ENCODE measurements at regions not wholly inside any gene's neighbourhood (a gene's known extent, or its start where the extent isn't known, plus 50 kb on each side); places are given as distances from the start of the nearest gene placed in this dataset.

GRCh38 chr1:80722611-80723010 is 1078.1 kb upstream of the ADGRL2 start:
- BruUV-seq (replicated peaks): no TSS peak
- H3K27ac ChIP-seq (ENCODE audit: extremely low read length, insufficient read depth, low read length): no peak overlapping the region
- no peak overlapping the region for H3K4me2 ChIP-seq (ENCODE audit: low read depth, low read length)
- no peaks in the 10 kb centered on the region for H3K79me2 ChIP-seq (ENCODE audit: insufficient read depth, low read length)
- H3K4me3 ChIP-seq (replicated peaks in 1 of 3; ENCODE audit: insufficient read depth in 1 of 3, low read depth in 2 of 3, low read length in 3 of 3): no peak overlapping the region
- H3K4me1 ChIP-seq (ENCODE audit: insufficient read depth, low read length): no peaks in the 10 kb centered on the region
- DNase-seq (ENCODE audit: low spot score) (no peak), FAIRE-seq (no peak), ATAC-seq (no peak)
- ChIA-PET POLR2A (no interaction called here), CTCF (ENCODE audit: low intra/inter-chr PET ratio, low total read pairs) (no interaction called here)
- H3K9ac ChIP-seq (ENCODE audit: insufficient read depth, low read depth, low read length): no peak overlapping the region
- TF ChIP-seq ZNF83 (CRISPR knock-in tag; IDR thresholded peaks at IDR 0.05; ENCODE audit: borderline replicate concordance): no peak
- no peak for TF ChIP-seq SSRP1 (CRISPR knock-in tag; IDR thresholded peaks at IDR 0.05)
- no peak for TF ChIP-seq ZNF512B (CRISPR knock-in tag; IDR thresholded peaks at IDR 0.05; ENCODE audit: borderline replicate concordance)
- TF ChIP-seq HNRNPLL (IDR thresholded peaks at IDR 0.05; ENCODE audit: low read depth, low read length, poor library complexity, severe bottlenecking): no peak
- TF ChIP-seq ZNF552 (CRISPR knock-in tag; IDR thresholded peaks at IDR 0.05; ENCODE audit: borderline replicate concordance): no peak
- TF ChIP-seq U2AF1 (optimal IDR thresholded peaks at IDR 0.05; ENCODE audit: low read depth, low read length): no peak
- TF ChIP-seq SP140L (CRISPR knock-in tag; IDR thresholded peaks at IDR 0.05; ENCODE audit: borderline replicate concordance): no peak
- no peak for TF ChIP-seq BRF2 (CRISPR knock-in tag; IDR thresholded peaks at IDR 0.05)
- TF ChIP-seq ZNF276 (CRISPR knock-in tag; IDR thresholded peaks at IDR 0.05; ENCODE audit: low read depth): no peak
- no peak for TF ChIP-seq MXI1 (IDR thresholded peaks at IDR 0.05; ENCODE audit: borderline replicate concordance, low read depth, low read length)
- no peak for TF ChIP-seq DMAP1 (CRISPR knock-in tag; IDR thresholded peaks at IDR 0.05)
- TF ChIP-seq PBX2 (CRISPR knock-in tag; IDR thresholded peaks at IDR 0.05): no peak
- no peak for TF ChIP-seq ZFP1 (CRISPR knock-in tag; IDR thresholded peaks at IDR 0.05)
- no peak for TF ChIP-seq E2F2 (CRISPR knock-in tag; IDR thresholded peaks at IDR 0.05; ENCODE audit: borderline replicate concordance)
- no peak for TF ChIP-seq ZFYVE20 (CRISPR knock-in tag; IDR thresholded peaks at IDR 0.05; ENCODE audit: borderline replicate concordance, low read depth)
- no peaks in the 10 kb centered on the region for H3K36me3 ChIP-seq (replicated peaks in 1 of 2; ENCODE audit: control insufficient read depth in 1 of 2, insufficient read depth in 2 of 2, low read length in 2 of 2)
- in situ Hi-C loops (cut with HindIII; ENCODE audit: extremely low pct_ligation_motif_present, low pct_unique_long_range_greater_than_20kb): no loop called here
- H3K27me3 ChIP-seq (ENCODE audit: control insufficient read depth in 1 of 2, insufficient read depth in 2 of 2, low read length in 2 of 2): no peaks in the 10 kb centered on the region
- H2AFZ ChIP-seq (ENCODE audit: low read length): no peak overlapping the region
- peaks cover 76% of the 10 kb centered on the region for H3K9me3 ChIP-seq (ENCODE audit: low read length)
- no peaks in the 10 kb centered on the region for H4K20me1 ChIP-seq (ENCODE audit: insufficient read depth, low read length)
- no CpG with 5 or more reads among the region's 2 CpGs for WGBS (ENCODE audit: low lambda C conversion rate)
- intact Hi-C loops (cut with micrococcal nuclease; ENCODE audit: unreplicated experiment): no loop called here

All from HepG2 (cell line).